Muscle of back (tissue), 3 donors: ENCODE measurements at regions not wholly inside any gene's neighbourhood (a gene's known extent, or its start where the extent isn't known, plus 50 kb on each side); places are given as distances from the start of the nearest gene placed in this dataset.
A peak's percentile ranks its signal among the peaks of the same experiment; 100 is the strongest.
"Not testable (repeated sequence)": the region's sequence is repeated elsewhere in the genome, so short reads cannot be mapped to it uniquely, and the experiment has no call there.

ENCODE experiments used
- DNase-seq, 3 donors: peaks; one replicate each; pipeline versions ENCODE4 v3.0.0 to v3.0.0-alpha.2; 2013

- peak in 2 of 3 donors; percentile 16 to 32 for DNase-seq
Observed at GRCh38 chr14:82785756-82786482, 1252.3 kb upstream of the SEL1L start.

GRCh38 chr14:82786483-82786880, 1252.8 kb upstream of the SEL1L start:
- DNase-seq = no peak

- DNase-seq = no peak
Observed at GRCh38 chr14:82796086-82796485, 1262.4 kb upstream of the SEL1L start.

GRCh38 chr14:82798276-82798675, 1264.6 kb upstream of the SEL1L start:
- no peak for DNase-seq

GRCh38 chr14:82805892-82806825, 1272.5 kb upstream of the SEL1L start:
- no peak for DNase-seq

- DNase-seq = no peak
Observed at GRCh38 chr14:82811246-82811645, 1277.6 kb upstream of the SEL1L start.

- DNase-seq = not testable (repeated sequence)
Observed at GRCh38 chr14:82814339-82814738, 1280.7 kb upstream of the SEL1L start.

- no peak for DNase-seq
Observed at GRCh38 chr14:82830596-82830995, 1296.9 kb upstream of the SEL1L start.

GRCh38 chr14:82836256-82836950, 1302.8 kb upstream of the SEL1L start:
- no peak for DNase-seq

GRCh38 chr14:82837611-82838140, 1304.0 kb upstream of the SEL1L start:
- DNase-seq = no peak

GRCh38 chr14:82850576-82850975, 1316.9 kb upstream of the SEL1L start:
- peak in 1 of 3 donors; percentile 21 for DNase-seq

GRCh38 chr14:82854131-82854530, 1320.5 kb upstream of the SEL1L start:
- DNase-seq = no peak

GRCh38 chr14:82854901-82855300, 1321.2 kb upstream of the SEL1L start:
- peak in 1 of 3 donors; percentile 19 for DNase-seq

- DNase-seq = peak; percentile 52 to 88 (median 74)
Observed at GRCh38 chr14:82855912-82856391, 1322.3 kb upstream of the SEL1L start.

- no peak for DNase-seq
Observed at GRCh38 chr14:82861313-82861712, 1327.7 kb upstream of the SEL1L start.

- no peak for DNase-seq
Observed at GRCh38 chr14:82872494-82872893, 1338.8 kb upstream of the SEL1L start.

GRCh38 chr14:82878951-82879350, 1345.3 kb upstream of the SEL1L start:
- no peak for DNase-seq

GRCh38 chr14:82879949-82880535, 1346.4 kb upstream of the SEL1L start:
- peak in 1 of 3 donors; percentile 12 for DNase-seq

GRCh38 chr14:82886670-82887069, 1353.0 kb upstream of the SEL1L start:
- DNase-seq = no peak

- DNase-seq = no peak
Observed at GRCh38 chr14:82889701-82890100, 1356.0 kb upstream of the SEL1L start.

- DNase-seq = no peak
Observed at GRCh38 chr14:82896476-82896875, 1362.8 kb upstream of the SEL1L start.
